HCT116 (cell line): ENCODE measurements at regions not wholly inside any gene's neighbourhood (a gene's known extent, or its start where the extent isn't known, plus 50 kb on each side); places are given as distances from the start of the nearest gene placed in this dataset.

Source experiments
- ATAC-seq: fragments of 200-7000 bp; cut with Tn5 transposase; 2 replicates; pipeline ENCODE4 v1.9.1; 2020; ENCODE audit warnings: mild to moderate bottlenecking, moderate library complexity
- BruUV-seq: library from RNA; stranded (reverse); fragments of 400-500 nt; replicated peaks from 2 replicates; lab custom pipeline; 2021; lab: Mats Ljungman, UMichigan
- CTCF ChIA-PET: fragments of 300-600 bp; sonication (Branson Sonifier 250); formaldehyde crosslinking; loops from one replicate; lab custom pipeline; 2021; ENCODE audit warnings: antibody characterized with exemption; lab: Charles Lee
- POLR2A ChIA-PET: fragments of 300-600, 350-600 bp; sonication (Branson Sonifier 250); formaldehyde crosslinking; loops from one replicate; lab custom pipeline; 2021; ENCODE audit warnings: antibody characterized with exemption; lab: Charles Lee
- RAD21 ChIA-PET, 2 experiments: fragments of 300-600 bp; sonication (Branson Sonifier 250); formaldehyde crosslinking; loops; one replicate each; lab custom pipeline; 2023; ENCODE audit warnings: low total read pairs in 2 of 2; ENCODE audit not compliant: uncharacterized antibody in 2 of 2, unreplicated experiment in 2 of 2, low non-redundant PET in 1 of 2; lab: Charles Lee
- DNase-seq: peaks from one replicate; pipeline ENCODE4 v3.0.0-alpha.2; 2010; ENCODE audit warnings: low read depth, low spot score
- H2AFZ ChIP-seq: fragments of 200-600 bp; shearing (Covaris generic), sonication (generic); 2 replicates; pipeline ENCODE4 v1.6.1; 2017; ENCODE audit warnings: low read depth, mixed run types, mixed read lengths, antibody characterized with exemption, low read length; ENCODE audit not compliant: poor library complexity, severe bottlenecking
- H3K27ac ChIP-seq: 2 replicates; pipeline ENCODE4 v1.5.1; 2012; ENCODE audit warnings: low read depth, low read length
- H3K27me3 ChIP-seq: fragments of 200-600 bp; sonication (generic); 2 replicates; pipeline ENCODE4 v1.6.1; 2016; ENCODE audit warnings: mixed run types, low read length, mixed read lengths; ENCODE audit not compliant: insufficient read depth
- H3K36me3 ChIP-seq, 2 experiments: fragments of 200-500 bp in 1 of 2; fragments of 200-600 bp in 1 of 2; sonication (Bioruptor generic) in 1 of 2; sonication (generic) in 1 of 2; 2 replicates each; pipeline versions ENCODE4 v1.5.1 to v1.6.1; 2014 to 2016; ENCODE audit warnings: low read length in 2 of 2, inconsistent platforms in 1 of 2, mixed read lengths in 1 of 2, mixed run types in 1 of 2; ENCODE audit not compliant: insufficient read depth in 2 of 2, control insufficient read depth in 1 of 2
- H3K4me1 ChIP-seq, 2 experiments: fragments of 200-600 bp in 1 of 2; sonication (generic) in 1 of 2; 2 replicates each; pipeline versions ENCODE4 v1.5.1 to v1.6.1; 2012 to 2017; ENCODE audit warnings: low read length in 2 of 2, inconsistent platforms in 1 of 2, mild to moderate bottlenecking in 1 of 2, mixed read lengths in 1 of 2, mixed run types in 1 of 2, moderate library complexity in 1 of 2; ENCODE audit not compliant: insufficient read depth in 2 of 2, control insufficient read depth in 1 of 2
- H3K4me2 ChIP-seq: fragments of 200-600 bp; sonication (generic); 2 replicates; pipeline ENCODE4 v1.6.1; 2017; ENCODE audit warnings: mixed run types, low read length, mixed read lengths
- H3K4me3 ChIP-seq, 2 experiments: fragments of 200-600 bp in 1 of 2; sonication (generic) in 1 of 2; replicated peaks in 1 of 2; 2 replicates each; pipeline ENCODE4 v1.5.1; 2011 to 2016; ENCODE audit warnings: low read length in 2 of 2, control low read depth in 1 of 2, low read depth in 1 of 2, mild to moderate bottlenecking in 1 of 2, mixed read lengths in 1 of 2, mixed run types in 1 of 2
- H3K79me2 ChIP-seq: fragments of 200-600 bp; sonication (generic); 2 replicates; pipeline ENCODE4 v1.6.1; 2017; ENCODE audit warnings: mild to moderate bottlenecking, mixed run types, low read length, moderate library complexity, mixed read lengths; ENCODE audit not compliant: insufficient read depth
- H3K9ac ChIP-seq: fragments of 200-600 bp; sonication (generic); 2 replicates; pipeline ENCODE4 v1.6.1; 2016; ENCODE audit warnings: low read length, mixed read lengths
- H3K9me2 ChIP-seq: fragments of 200-600 bp; sonication (generic), shearing (Covaris generic); 2 replicates; pipeline ENCODE4 v1.6.1; 2017; ENCODE audit warnings: mixed run types, mild to moderate bottlenecking, moderate library complexity; ENCODE audit not compliant: insufficient read depth
- H3K9me3 ChIP-seq, 2 experiments: fragments of 200-500 bp in 1 of 2; fragments of 200-600 bp in 1 of 2; sonication (Bioruptor generic) in 1 of 2; sonication (generic) in 1 of 2; 2 replicates each; pipeline ENCODE4 v1.6.1; 2014 to 2017; ENCODE audit warnings: low read length in 2 of 2, mixed read lengths in 2 of 2, inconsistent platforms in 1 of 2, low read depth in 1 of 2, mild to moderate bottlenecking in 1 of 2, mixed run types in 1 of 2, moderate library complexity in 1 of 2; ENCODE audit not compliant: control insufficient read depth in 1 of 2, insufficient read depth in 1 of 2
- H4K20me1 ChIP-seq: fragments of 200-600 bp; sonication (generic), shearing (Covaris generic); 2 replicates; pipeline ENCODE4 v1.6.1; 2017; ENCODE audit warnings: mixed run types, mild to moderate bottlenecking, moderate library complexity; ENCODE audit not compliant: insufficient read depth
- ELF1 ChIP-seq: IDR thresholded peaks from 2 replicates; pipeline ENCODE4 v1.6.1; 2012; ENCODE audit warnings: low read depth, borderline replicate concordance
- EZH2 ChIP-seq: fragments of 200-600 bp; sonication (generic); IDR thresholded peaks from 2 replicates; pipeline ENCODE4 v1.6.1; 2017; ENCODE audit warnings: antibody characterized with exemption, mixed run types
- MAX ChIP-seq: IDR thresholded peaks from 2 replicates; pipeline ENCODE4 v1.6.1; 2012
- POLR2A ChIP-seq: IDR thresholded peaks from 2 replicates; pipeline ENCODE4 v1.7.0; 2011; ENCODE audit warnings: borderline replicate concordance; ENCODE audit not compliant: insufficient read depth, insufficient read length; ENCODE audit errors: extremely low read depth
- RAD21 ChIP-seq: IDR thresholded peaks from 2 replicates; pipeline ENCODE4 v1.6.1; 2012; ENCODE audit warnings: low read depth, mild to moderate bottlenecking
- SIN3A ChIP-seq: IDR thresholded peaks from 2 replicates; pipeline ENCODE4 v1.6.1; 2012; ENCODE audit warnings: low read depth
- SP1 ChIP-seq: IDR thresholded peaks from 2 replicates; pipeline ENCODE4 v1.6.1; 2012; ENCODE audit warnings: low read depth
- SRF ChIP-seq: IDR thresholded peaks from 2 replicates; pipeline ENCODE4 v1.6.1; 2012; ENCODE audit warnings: low read depth
- TCF7L2 ChIP-seq: IDR thresholded peaks from 2 replicates; pipeline ENCODE4 v1.7.0; 2011; ENCODE audit warnings: borderline replicate concordance, inconsistent platforms; ENCODE audit not compliant: insufficient read depth, insufficient read length; ENCODE audit errors: extremely low read depth
- YY1 ChIP-seq: IDR thresholded peaks from 2 replicates; pipeline ENCODE4 v1.6.1; 2011; ENCODE audit warnings: low read length, low read depth, moderate library complexity, mild to moderate bottlenecking; ENCODE audit not compliant: insufficient replicate concordance; ENCODE audit errors: extremely low read depth
- intact Hi-C: fragments of 100-400 bp; cut with micrococcal nuclease; formaldehyde crosslinking; loops from 2 replicates; pipeline ENCODE4 v1.10.0; 2022

GRCh38 chr2:124967325-124967724 is 942.2 kb downstream of the CNTNAP5 start:
- H3K4me2 ChIP-seq, result no peak overlapping the region
- no peaks in the 10 kb centered on the region for H4K20me1 ChIP-seq
- BruUV-seq, result no TSS peak
- no peaks in the 10 kb centered on the region for H3K79me2 ChIP-seq
- no peaks in the 10 kb centered on the region for H3K9me2 ChIP-seq
- ATAC-seq (no peak), DNase-seq (no peak)
- no peak overlapping the region for H2AFZ ChIP-seq
- H3K9me3 ChIP-seq, result peaks cover 3 to 14% of the 10 kb centered on the region in 2 experiments; a peak in 2 of 4 replicates
- ChIA-PET POLR2A (no interaction called here), CTCF (no interaction called here), RAD21 (no interaction called here)
- H3K27me3 ChIP-seq, result no peaks in the 10 kb centered on the region
- no peak overlapping the region for H3K27ac ChIP-seq
- H3K36me3 ChIP-seq, result no peaks in the 10 kb centered on the region
- no peaks in the 10 kb centered on the region for H3K4me1 ChIP-seq
- no peak overlapping the region for H3K4me3 ChIP-seq
- no peak overlapping the region for H3K9ac ChIP-seq
- TF ChIP-seq ELF1 (no peak), SP1 (no peak), MAX (no peak), POLR2A (no peak), TCF7L2 (no peak), RAD21 (no peak)
- intact Hi-C loops, result no loop called here

- intact Hi-C loops, result no loop called here
- Histone ChIP-seq H3K4me3 (no peak overlapping the region), H3K9ac (no peak overlapping the region), H4K20me1 (no peaks in the 10 kb centered on the region), H3K36me3 (no peaks in the 10 kb centered on the region), H3K79me2 (no peaks in the 10 kb centered on the region), H3K27me3 (no peaks in the 10 kb centered on the region), H2AFZ (no peak overlapping the region), H3K4me2 (no peak overlapping the region), H3K4me1 (no peaks in the 10 kb centered on the region), H3K27ac (no peak overlapping the region), H3K9me3 (peaks cover 0 to 24% of the 10 kb centered on the region in 2 experiments; a peak in 2 of 4 replicates), H3K9me2 (no peaks in the 10 kb centered on the region)
- no peak for DNase-seq
- ChIA-PET CTCF (no interaction called here), POLR2A (no interaction called here), RAD21 (no interaction called here)
- no peak for TF ChIP-seq EZH2
- TF ChIP-seq RAD21, result no peak
- TF ChIP-seq SRF, result no peak
- TF ChIP-seq POLR2A, result no peak
- TF ChIP-seq TCF7L2, result no peak
- TF ChIP-seq SIN3A, result no peak
- TF ChIP-seq YY1, result no peak
- BruUV-seq, result no TSS peak
- no peak for ATAC-seq
Observed at GRCh38 chr2:124970030-124970429, 944.9 kb downstream of the CNTNAP5 start.
